CD4-positive, CD25-positive, alpha-beta regulatory T cell (primary cell): ENCODE measurements at regions not wholly inside any gene's neighbourhood (a gene's known extent, or its start where the extent isn't known, plus 50 kb on each side); places are given as distances from the start of the nearest gene placed in this dataset.

Experiments used
- ATAC-seq, 2 donors: fragments of 150-1000 bp; cut with Tn5 transposase; one replicate each; pipeline ENCODE4 v1.10.0; 2021; ENCODE audit warnings: low read depth in 2 of 2, moderate number of reproducible peaks in 2 of 2, moderate library complexity in 1 of 2
- DNase-seq, 3 donors: peaks; one replicate each; pipeline versions ENCODE4 v3.0.0 to v3.0.0-alpha.2; 2012 to 2022; ENCODE audit warnings: mixed read lengths in 1 of 3
- H3K27ac ChIP-seq: one replicate; pipeline ENCODE4 v1.7.0; 2013; ENCODE audit warnings: mild to moderate bottlenecking, low read length; ENCODE audit not compliant: insufficient read depth, poor library complexity, severe bottlenecking
- H3K27me3 ChIP-seq: one replicate; pipeline ENCODE4 v1.7.0; 2013; ENCODE audit warnings: low read length; ENCODE audit not compliant: control insufficient read depth, insufficient read depth
- H3K36me3 ChIP-seq: one replicate; pipeline ENCODE4 v1.7.0; 2013; ENCODE audit warnings: mild to moderate bottlenecking, low read length, moderate library complexity; ENCODE audit not compliant: control insufficient read depth, insufficient read depth
- H3K4me1 ChIP-seq: 2 replicates; pipeline ENCODE4 v1.7.0; 2013; ENCODE audit warnings: mild to moderate bottlenecking, low read length; ENCODE audit not compliant: insufficient read depth, control insufficient read depth, poor library complexity, severe bottlenecking
- H3K4me3 ChIP-seq: one replicate; pipeline ENCODE4 v1.7.0; 2013; ENCODE audit warnings: low read depth, mild to moderate bottlenecking, low read length, moderate library complexity
- H3K9me3 ChIP-seq, 2 experiments: 1 replicate in 1 of 2; 2 replicates in 1 of 2; pipeline ENCODE4 v1.7.0; 2013; ENCODE audit warnings: low read length in 2 of 2, mild to moderate bottlenecking in 1 of 2, moderate library complexity in 1 of 2; ENCODE audit not compliant: control insufficient read depth in 2 of 2
- H3K27ac Mint-ChIP-seq, 3 donors: one replicate each; pipeline ENCODE4 v1.8.0; 2020 to 2022; ENCODE audit warnings: mild to moderate bottlenecking in 3 of 3, mixed read lengths in 3 of 3, moderate library complexity in 2 of 3
- H3K27me3 Mint-ChIP-seq: one replicate; pipeline ENCODE4 v1.8.0; 2022; ENCODE audit warnings: mild to moderate bottlenecking, mixed read lengths
- H3K36me3 Mint-ChIP-seq: one replicate; pipeline ENCODE4 v1.8.0; 2020; ENCODE audit warnings: mixed read lengths
- H3K4me1 Mint-ChIP-seq, 4 donors: one replicate each; pipeline ENCODE4 v1.8.0; 2020 to 2022; ENCODE audit warnings: mixed read lengths in 4 of 4, mild to moderate bottlenecking in 1 of 4
- H3K4me3 Mint-ChIP-seq, 4 donors: one replicate each; pipeline ENCODE4 v1.8.0; 2020 to 2022; ENCODE audit warnings: mild to moderate bottlenecking in 4 of 4, mixed read lengths in 4 of 4, moderate library complexity in 3 of 4
- H3K9me3 Mint-ChIP-seq, 7 donors: one replicate each; pipeline ENCODE4 v1.8.0; 2020 to 2022; ENCODE audit warnings: mixed read lengths in 7 of 7, mild to moderate bottlenecking in 3 of 7, moderate library complexity in 2 of 7

DNA sequence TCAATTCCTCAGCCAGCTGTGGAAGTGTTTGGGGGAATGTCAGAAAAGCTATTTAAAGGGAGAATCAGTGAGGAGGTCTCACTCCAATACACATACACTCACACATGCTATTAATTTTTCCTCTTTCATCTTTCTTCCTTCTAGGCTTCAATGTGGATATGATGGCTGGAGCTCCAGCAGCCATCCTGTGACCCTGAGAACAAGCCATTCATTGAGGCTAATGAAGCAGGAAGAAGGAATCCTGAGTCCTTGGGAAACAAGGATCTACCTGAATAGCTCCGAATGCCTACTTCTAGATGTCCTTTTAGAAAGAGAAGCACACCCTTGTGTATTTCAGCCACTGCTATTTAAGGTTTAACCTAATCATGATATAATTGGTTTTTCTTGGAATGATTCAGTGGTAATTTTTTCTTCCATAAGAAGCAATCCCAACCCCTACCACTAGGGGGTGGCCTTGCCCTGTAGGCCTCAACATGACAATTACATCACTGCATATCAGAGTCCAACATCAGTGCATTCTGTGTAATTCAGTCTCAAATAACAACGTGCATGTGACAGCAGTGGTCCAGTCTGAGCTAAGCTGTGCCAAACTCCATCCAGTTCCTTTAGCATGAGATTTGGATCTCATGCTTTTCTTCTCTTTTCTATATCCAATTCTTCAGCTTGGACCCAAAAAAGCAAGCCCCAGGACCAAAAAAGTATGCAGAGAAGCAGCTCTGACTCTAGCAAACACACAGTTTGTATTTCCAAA lies 85.3 kb upstream of the ANKRD1 start:
- H3K36me3 ChIP-seq = no peaks in the 10 kb centered on the region
- no peak overlapping the region for H3K4me3 ChIP-seq
- Mint-ChIP-seq H3K27me3 (peaks cover 21% of the 10 kb centered on the region), H3K9me3 (no peaks in the 10 kb centered on the region), H3K27ac (peak overlapping the region in 2 of 3 donors; percentile 23 to 48), H3K36me3 (no peaks in the 10 kb centered on the region), H3K4me3 (peak overlapping the region in 1 of 4 donors; percentile 54), H3K4me1 (peaks cover 0 to 12% (median 6%) of the 10 kb centered on the region in 4 donors)
- no peak overlapping the region for H3K27ac ChIP-seq
- ATAC-seq (peak; percentile 80 to 81), DNase-seq (peak; percentile 29 to 80 (median 61))
- H3K4me1 ChIP-seq = no peaks in the 10 kb centered on the region
- no peaks in the 10 kb centered on the region for H3K9me3 ChIP-seq
- H3K27me3 ChIP-seq = peaks cover 2% of the 10 kb centered on the region

DNA sequence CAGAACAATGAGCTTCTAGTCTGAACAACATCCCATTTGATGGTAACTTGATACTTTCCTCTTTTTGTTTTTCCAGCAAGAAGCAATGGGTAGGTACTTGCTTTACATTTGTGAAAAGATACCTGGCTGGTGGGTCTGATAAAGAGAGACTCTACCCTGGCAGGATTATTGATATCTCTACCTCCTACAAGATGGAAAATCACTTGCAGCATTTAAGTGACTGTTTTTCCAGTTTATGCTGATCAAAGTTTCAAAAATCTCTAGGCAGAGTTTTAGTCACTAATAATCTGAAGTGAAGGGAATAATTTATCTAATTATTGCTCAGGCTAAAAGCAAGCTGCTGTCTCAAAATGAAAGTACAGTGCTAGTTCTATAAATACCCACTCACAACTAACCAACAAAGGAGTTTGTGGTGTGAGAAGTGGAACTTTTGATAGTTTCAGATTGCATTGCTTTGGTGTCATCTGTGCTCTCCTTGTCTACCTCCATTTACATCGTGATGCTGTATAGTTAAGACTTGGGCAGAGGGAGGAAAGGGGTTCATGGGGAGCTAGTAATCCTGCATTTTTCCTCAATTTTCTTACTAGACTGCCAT lies 86.0 kb upstream of the ANKRD1 start:
- peak in 2 of 3 donors; percentile 2 to 55 for DNase-seq
- peaks cover 0 to 12% (median 6%) of the 10 kb centered on the region in 4 donors for H3K4me1 Mint-ChIP-seq
- no peak overlapping the region for H3K27ac ChIP-seq

GRCh38 chr10:91007655-91008054 lies 86.8 kb upstream of the ANKRD1 start:
- no peaks in the 10 kb centered on the region for H3K36me3 ChIP-seq
- no peaks in the 10 kb centered on the region for H3K27me3 ChIP-seq
- H3K4me1 ChIP-seq = no peaks in the 10 kb centered on the region
- DNase-seq (no peak), ATAC-seq (no peak)
- no peak overlapping the region for H3K27ac ChIP-seq
- peaks cover 22% of the 10 kb centered on the region for H3K27me3 Mint-ChIP-seq
- no peak overlapping the region for H3K4me3 ChIP-seq
- no peaks in the 10 kb centered on the region for H3K9me3 ChIP-seq
- H3K9me3 Mint-ChIP-seq = no peaks in the 10 kb centered on the region
- H3K36me3 Mint-ChIP-seq = no peaks in the 10 kb centered on the region
- H3K4me1 Mint-ChIP-seq = peaks cover 0 to 12% (median 6%) of the 10 kb centered on the region in 4 donors
- no peak overlapping the region for H3K4me3 Mint-ChIP-seq
- no peak overlapping the region for H3K27ac Mint-ChIP-seq

More for the DNA sequence above, 86.0 kb upstream of the ANKRD1 start:
- Mint-ChIP-seq H3K9me3 (no peaks in the 10 kb centered on the region), H3K36me3 (no peaks in the 10 kb centered on the region), H3K27me3 (peaks cover 22% of the 10 kb centered on the region), H3K27ac (peak overlapping the region in 2 of 3 donors; percentile 23 to 48), H3K4me3 (peak overlapping the region in 3 of 4 donors; percentile 4 to 54 (median 38))
- H3K4me3 ChIP-seq = no peak overlapping the region
- no peaks in the 10 kb centered on the region for H3K4me1 ChIP-seq
- H3K27me3 ChIP-seq = no peaks in the 10 kb centered on the region
- no peaks in the 10 kb centered on the region for H3K36me3 ChIP-seq
- no peaks in the 10 kb centered on the region for H3K9me3 ChIP-seq
- peak in 1 of 2 donors; percentile 43 for ATAC-seq

DNA sequence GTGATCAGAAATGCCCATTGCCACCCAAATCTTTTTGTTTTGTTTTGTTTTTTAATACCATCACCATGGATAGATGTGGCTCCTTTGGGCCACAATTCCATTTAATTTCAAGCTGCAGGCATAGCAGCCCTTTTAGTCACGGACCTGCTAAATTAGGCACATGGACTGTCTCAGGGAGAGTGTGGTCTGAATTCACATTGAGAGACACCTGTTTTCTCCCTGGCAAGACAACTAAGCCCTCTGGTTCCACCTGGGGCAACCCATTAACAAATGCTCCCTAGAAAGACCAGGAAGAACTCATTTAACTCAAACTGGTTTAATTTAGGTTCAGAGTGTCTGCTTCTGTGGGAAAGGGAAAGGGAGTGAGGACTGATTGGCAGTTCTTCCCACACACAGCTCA lies 88.2 kb upstream of the ANKRD1 start:
- H3K27me3 ChIP-seq = peaks cover 8% of the 10 kb centered on the region
- ATAC-seq = no peak
- no peak overlapping the region for H3K4me3 ChIP-seq
- H3K4me3 Mint-ChIP-seq = no peak overlapping the region
- no peaks in the 10 kb centered on the region for H3K36me3 ChIP-seq
- H3K27ac Mint-ChIP-seq = peak overlapping the region in 1 of 3 donors; percentile 73
- peaks cover 0 to 12% (median 6%) of the 10 kb centered on the region in 4 donors for H3K4me1 Mint-ChIP-seq
- no peaks in the 10 kb centered on the region for H3K4me1 ChIP-seq
- peaks cover 29% of the 10 kb centered on the region for H3K27me3 Mint-ChIP-seq
- no peak for DNase-seq
- H3K9me3 Mint-ChIP-seq = no peaks in the 10 kb centered on the region
- H3K9me3 ChIP-seq = no peaks in the 10 kb centered on the region
- no peak overlapping the region for H3K27ac ChIP-seq
- H3K36me3 Mint-ChIP-seq = no peaks in the 10 kb centered on the region

DNA sequence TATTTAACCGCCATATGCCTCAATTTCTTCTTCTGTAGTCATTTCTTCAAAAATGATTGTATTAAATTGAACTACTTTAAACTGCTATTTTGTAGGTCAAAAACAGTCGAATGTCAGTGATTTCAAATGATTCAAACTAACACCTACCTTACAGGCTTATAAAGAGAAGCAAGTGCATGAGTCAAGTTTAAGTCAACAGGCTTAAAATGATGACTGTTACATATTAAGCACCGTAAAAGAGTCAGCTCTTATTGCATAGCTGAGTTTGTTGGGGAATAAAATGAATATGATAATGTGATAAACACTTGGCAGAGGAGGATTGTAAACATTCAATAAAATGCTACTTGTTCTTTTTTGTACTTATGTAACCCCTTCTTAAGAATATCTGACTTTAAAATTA lies 90.1 kb upstream of the ANKRD1 start:
- H3K27ac Mint-ChIP-seq = no peak overlapping the region
- H3K27me3 ChIP-seq = peaks cover 8% of the 10 kb centered on the region
- DNase-seq (no peak), ATAC-seq (no peak)
- H3K4me3 Mint-ChIP-seq = no peak overlapping the region
- no peaks in the 10 kb centered on the region for H3K36me3 Mint-ChIP-seq
- H3K27me3 Mint-ChIP-seq = peaks cover 38% of the 10 kb centered on the region
- H3K27ac ChIP-seq = no peak overlapping the region
- H3K4me3 ChIP-seq = no peak overlapping the region
- no peaks in the 10 kb centered on the region for H3K4me1 ChIP-seq
- no peaks in the 10 kb centered on the region for H3K36me3 ChIP-seq
- H3K9me3 ChIP-seq = no peaks in the 10 kb centered on the region
- no peaks in the 10 kb centered on the region for H3K9me3 Mint-ChIP-seq
- peaks cover 0 to 12% (median 6%) of the 10 kb centered on the region in 4 donors for H3K4me1 Mint-ChIP-seq

GRCh38 chr10:91012502-91012901 lies 91.6 kb upstream of the ANKRD1 start:
- H3K4me3 Mint-ChIP-seq = no peak overlapping the region
- DNase-seq (no peak), ATAC-seq (no peak)
- Histone ChIP-seq H3K27me3 (peaks cover 8% of the 10 kb centered on the region), H3K36me3 (no peaks in the 10 kb centered on the region), H3K9me3 (no peaks in the 10 kb centered on the region), H3K4me3 (no peak overlapping the region), H3K4me1 (no peaks in the 10 kb centered on the region), H3K27ac (no peak overlapping the region)
- no peaks in the 10 kb centered on the region for H3K36me3 Mint-ChIP-seq
- no peaks in the 10 kb centered on the region for H3K9me3 Mint-ChIP-seq
- no peaks in the 10 kb centered on the region for H3K4me1 Mint-ChIP-seq
- peaks cover 43% of the 10 kb centered on the region for H3K27me3 Mint-ChIP-seq
- no peak overlapping the region for H3K27ac Mint-ChIP-seq

DNA sequence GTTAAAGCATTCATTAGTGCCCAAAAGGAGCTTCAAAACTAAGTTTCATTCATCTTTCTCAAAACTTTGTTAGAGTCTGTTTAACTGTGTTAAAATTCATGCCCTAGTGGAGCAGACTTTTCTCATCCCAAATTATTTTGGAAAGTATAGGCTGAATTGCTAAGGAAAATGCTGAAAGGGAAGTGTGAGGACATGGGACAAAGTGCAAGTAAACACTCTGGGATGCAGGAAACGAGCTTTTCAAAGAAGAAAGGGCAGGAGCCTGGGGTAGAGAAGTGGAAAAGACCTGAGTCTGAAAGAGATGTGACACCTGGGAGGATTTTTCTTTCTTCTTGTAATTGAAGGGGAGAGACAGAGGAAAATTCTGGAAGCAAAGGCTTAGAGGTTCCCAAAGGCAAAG lies 93.1 kb upstream of the ANKRD1 start:
- no peak for DNase-seq
- no peaks in the 10 kb centered on the region for H3K9me3 ChIP-seq
- H3K4me3 Mint-ChIP-seq = no peak overlapping the region
- peaks cover 50% of the 10 kb centered on the region for H3K27me3 Mint-ChIP-seq
- H3K4me3 ChIP-seq = no peak overlapping the region
- ATAC-seq = no peak
- H3K9me3 Mint-ChIP-seq = peaks cover 0 to 2% (median 0%) of the 10 kb centered on the region in 7 donors
- no peaks in the 10 kb centered on the region for H3K36me3 ChIP-seq
- no peaks in the 10 kb centered on the region for H3K4me1 Mint-ChIP-seq
- H3K27ac Mint-ChIP-seq = peak overlapping the region in 2 of 3 donors; percentile 0 to 18
- no peaks in the 10 kb centered on the region for H3K36me3 Mint-ChIP-seq
- peaks cover 11% of the 10 kb centered on the region for H3K27me3 ChIP-seq
- no peaks in the 10 kb centered on the region for H3K4me1 ChIP-seq
- no peak overlapping the region for H3K27ac ChIP-seq
